Psoas muscle (tissue), 7 donors: ENCODE measurements at regions not wholly inside any gene's neighbourhood (a gene's known extent, or its start where the extent isn't known, plus 50 kb on each side); places are given as distances from the start of the nearest gene placed in this dataset.

Source experiments
- ATAC-seq, 4 donors: fragments of 200-7000 bp; cut with Tn5 transposase; one replicate each; pipeline ENCODE4 v1.9.1; 2020; ENCODE audit warnings: moderate library complexity in 3 of 4, mild to moderate bottlenecking in 2 of 4
- DNase-seq, 2 donors: peaks; one replicate each; pipeline ENCODE4 v3.0.0-alpha.2; 2020
- H3K27ac ChIP-seq: fragments of 200-600 bp; one replicate; pipeline ENCODE4 v1.8.0; 2022
- H3K27me3 ChIP-seq, 3 donors: fragments of 200-600 bp in 1 of 3; one replicate each; pipeline versions ENCODE4 v1.6.1 to v1.8.0; 2013 to 2022; ENCODE audit warnings: low read length in 2 of 3, mild to moderate bottlenecking in 2 of 3, moderate library complexity in 1 of 3; ENCODE audit not compliant: insufficient read depth in 3 of 3
- H3K36me3 ChIP-seq, 2 donors: fragments of 200-600 bp in 1 of 2; one replicate each; pipeline versions ENCODE4 v1.6.1 to v1.8.0; 2013 to 2022; ENCODE audit warnings: low read depth in 1 of 2, mild to moderate bottlenecking in 1 of 2, moderate library complexity in 1 of 2; ENCODE audit not compliant: insufficient read depth in 1 of 2
- H3K4me1 ChIP-seq: fragments of 200-600 bp; one replicate; pipeline ENCODE4 v1.8.0; 2022
- H3K4me3 ChIP-seq: fragments of 200-600 bp; one replicate; pipeline ENCODE4 v1.8.0; 2022; ENCODE audit warnings: mild to moderate bottlenecking
- H3K9me3 ChIP-seq: fragments of 200-600 bp; one replicate; pipeline ENCODE4 v1.8.0; 2022
- WGBS, 3 donors: extraction: QIAGEN DNeasy Blood & Tissue Kit; methylation state at CpG; one replicate each; pipeline versions ENCODE4 v1.1.6 to v1.1.7; 2013; 5-methylcytosine and 5-hydroxymethylcytosine counted together
- intact Hi-C, 2 donors: fragments of 100-400 bp; cut with DNase I; formaldehyde crosslinking; loops; one replicate each; pipeline versions ENCODE4 v1.11.0 to v1.14.2; 2022
- TF ChIP-seq, protein P1 (sequence below): fragments of 200-600 bp; IDR thresholded peaks from one replicate; pipeline ENCODE4 v1.8.0; 2022; ENCODE audit warnings: antibody characterized with exemption
- donor health status: healthy with polysubstance abuse.
- donor health status: DM: no; HTN: no; CAD: no; lungs with moderate emphysema.
- donor health status: Bipolar disorder and iron deficiency.
- donor health status: healthy.
- donor health status: DM: yes; HTN: yes; CAD: no.
- donor health status: DM: no; HTN: no; CAD: no.
- donor health status: DM: yes; HTN: yes; CAD: no.

DNA sequence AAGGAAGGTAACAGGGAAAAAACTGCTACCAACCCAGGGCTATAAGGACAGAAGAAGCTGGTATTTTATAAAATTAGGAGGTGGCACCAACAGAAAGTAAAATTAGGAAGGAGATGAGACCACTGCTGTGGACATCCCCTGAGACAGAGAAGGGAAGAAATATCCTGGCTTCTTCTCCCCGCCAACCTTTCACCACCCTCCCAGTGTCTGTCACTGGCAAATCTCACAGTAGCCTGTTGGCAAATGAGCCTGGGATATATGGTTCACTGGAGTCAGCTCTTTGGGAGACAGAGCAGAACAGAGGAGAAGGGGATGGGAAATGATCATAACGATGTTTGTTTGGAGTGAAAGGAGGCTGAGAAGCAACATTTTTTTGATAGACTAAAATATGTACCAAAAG, 190.9 kb upstream of the PACRGL start:
- Histone ChIP-seq H3K4me1 (no peaks in the 10 kb centered on the region), H3K9me3 (no peaks in the 10 kb centered on the region), H3K36me3 (no peaks in the 10 kb centered on the region), H3K27me3 (no peaks in the 10 kb centered on the region), H3K27ac (no peak overlapping the region), H3K4me3 (no peak overlapping the region)
- intact Hi-C loops: no loop called here
- 73 to 82% (median 78%) methylated on average over 2 of the region's 2 CpGs for WGBS, 3 donors
- no peak for ATAC-seq
- TF ChIP-seq, protein P1, sequence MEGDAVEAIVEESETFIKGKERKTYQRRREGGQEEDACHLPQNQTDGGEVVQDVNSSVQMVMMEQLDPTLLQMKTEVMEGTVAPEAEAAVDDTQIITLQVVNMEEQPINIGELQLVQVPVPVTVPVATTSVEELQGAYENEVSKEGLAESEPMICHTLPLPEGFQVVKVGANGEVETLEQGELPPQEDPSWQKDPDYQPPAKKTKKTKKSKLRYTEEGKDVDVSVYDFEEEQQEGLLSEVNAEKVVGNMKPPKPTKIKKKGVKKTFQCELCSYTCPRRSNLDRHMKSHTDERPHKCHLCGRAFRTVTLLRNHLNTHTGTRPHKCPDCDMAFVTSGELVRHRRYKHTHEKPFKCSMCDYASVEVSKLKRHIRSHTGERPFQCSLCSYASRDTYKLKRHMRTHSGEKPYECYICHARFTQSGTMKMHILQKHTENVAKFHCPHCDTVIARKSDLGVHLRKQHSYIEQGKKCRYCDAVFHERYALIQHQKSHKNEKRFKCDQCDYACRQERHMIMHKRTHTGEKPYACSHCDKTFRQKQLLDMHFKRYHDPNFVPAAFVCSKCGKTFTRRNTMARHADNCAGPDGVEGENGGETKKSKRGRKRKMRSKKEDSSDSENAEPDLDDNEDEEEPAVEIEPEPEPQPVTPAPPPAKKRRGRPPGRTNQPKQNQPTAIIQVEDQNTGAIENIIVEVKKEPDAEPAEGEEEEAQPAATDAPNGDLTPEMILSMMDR: no peak
- DNase-seq: no peak

DNA sequence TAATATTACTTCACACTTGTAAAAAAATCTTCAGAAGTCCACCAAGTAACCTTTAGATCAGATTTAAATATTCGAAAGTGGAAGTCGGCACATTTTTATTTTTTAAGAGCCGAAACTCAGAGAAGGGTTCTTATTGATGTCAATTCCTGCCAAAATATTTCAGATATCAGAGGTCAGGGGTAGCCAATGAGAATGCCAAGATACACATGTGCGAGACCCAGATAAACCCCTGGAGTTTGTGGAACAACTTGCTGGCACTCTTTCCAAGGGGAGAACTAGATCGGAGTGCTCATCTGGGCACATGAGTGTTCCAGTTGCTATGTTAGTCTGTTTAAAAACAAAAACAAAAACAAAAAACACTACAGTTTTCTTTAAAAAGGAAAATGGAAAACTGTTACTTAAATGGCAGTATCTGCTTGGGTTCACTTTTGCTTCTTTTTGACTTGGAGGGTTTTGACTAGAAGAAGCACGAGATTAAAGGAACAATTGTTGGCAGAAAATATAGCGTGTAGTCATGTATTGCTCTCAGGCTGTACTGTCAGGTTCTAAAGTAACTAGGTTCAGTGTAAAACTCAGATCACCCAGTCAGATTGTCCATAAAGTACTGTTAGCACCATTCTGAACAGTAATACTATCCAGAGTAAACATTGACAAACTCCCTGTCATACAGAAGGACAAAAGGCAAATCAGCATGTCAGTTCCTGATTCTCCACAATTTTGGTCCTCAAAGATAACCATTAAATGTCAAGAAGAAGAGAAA, 188.0 kb upstream of the PACRGL start:
- H3K9me3 ChIP-seq: no peaks in the 10 kb centered on the region
- H3K36me3 ChIP-seq: no peaks in the 10 kb centered on the region
- no peaks in the 10 kb centered on the region for H3K4me1 ChIP-seq
- ATAC-seq (no peak), DNase-seq (no peak)
- no peaks in the 10 kb centered on the region for H3K27me3 ChIP-seq
- H3K4me3 ChIP-seq: no peak overlapping the region
- 69 to 77% (median 69%) methylated on average over 7 of the region's 7 CpGs for WGBS, 3 donors
- intact Hi-C loops: no loop called here
- TF ChIP-seq, protein P1: no peak
- H3K27ac ChIP-seq: no peak overlapping the region

- Histone ChIP-seq H3K4me1 (no peaks in the 10 kb centered on the region), H3K4me3 (no peak overlapping the region), H3K9me3 (no peaks in the 10 kb centered on the region), H3K27me3 (no peaks in the 10 kb centered on the region), H3K27ac (no peak overlapping the region), H3K36me3 (no peaks in the 10 kb centered on the region)
- intact Hi-C loops: no loop called here
- no peak for DNase-seq
- TF ChIP-seq, protein P1: no peak
- WGBS, 3 donors: 60 to 65% (median 61%) methylated on average over 5 of the region's 5 CpGs
- no peak for ATAC-seq
These were observed 187.3 kb upstream of the PACRGL start for GRCh38 chr4:20512985-20513384.

- ATAC-seq (peak in 1 of 4 donors; percentile 47), DNase-seq (no peak)
- H3K9me3 ChIP-seq: no peaks in the 10 kb centered on the region
- H3K36me3 ChIP-seq: peaks cover 0 to 3% of the 10 kb centered on the region in 2 donors
- TF ChIP-seq, protein P1: no peak
- intact Hi-C loops: no loop called here
- no peak overlapping the region for H3K4me3 ChIP-seq
- H3K4me1 ChIP-seq: no peaks in the 10 kb centered on the region
- H3K27ac ChIP-seq: no peak overlapping the region
- no peaks in the 10 kb centered on the region for H3K27me3 ChIP-seq
- 77 to 87% (median 79%) methylated on average over 1 of the region's 1 CpG for WGBS, 3 donors
These were observed 179.4 kb upstream of the PACRGL start for GRCh38 chr4:20520901-20521300.

DNA sequence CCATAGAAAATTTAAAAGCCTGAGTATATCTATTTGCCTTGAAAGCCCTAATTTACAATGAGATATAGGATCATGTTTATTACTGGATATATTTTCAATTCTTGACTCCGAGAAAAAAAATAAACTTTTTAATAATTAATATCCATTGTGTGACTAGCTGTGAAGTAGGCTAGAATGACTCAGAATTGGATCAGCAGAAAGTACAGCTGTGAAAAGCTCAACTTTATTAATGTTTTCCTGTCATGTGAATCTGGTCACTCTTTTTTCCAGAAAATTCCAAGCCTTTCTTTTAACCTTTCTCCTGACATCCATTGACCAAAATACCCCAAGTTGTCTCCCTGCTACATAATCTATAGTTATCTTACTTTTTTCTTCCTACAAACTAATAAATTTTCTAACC, 171.8 kb upstream of the PACRGL start:
- 82 to 97% (median 84%) methylated on average over 1 of the region's 1 CpG for WGBS, 3 donors
- Histone ChIP-seq H3K27ac (no peak overlapping the region), H3K4me3 (no peak overlapping the region), H3K4me1 (no peaks in the 10 kb centered on the region), H3K27me3 (no peaks in the 10 kb centered on the region), H3K36me3 (peaks cover 0 to 3% of the 10 kb centered on the region in 2 donors), H3K9me3 (no peaks in the 10 kb centered on the region)
- intact Hi-C loops: no loop called here
- DNase-seq (no peak), ATAC-seq (no peak)
- TF ChIP-seq, protein P1: no peak
